Vagina (tissue), 2 donors: ENCODE measurements at regions not wholly inside any gene's neighbourhood (a gene's known extent, or its start where the extent isn't known, plus 50 kb on each side); places are given as distances from the start of the nearest gene placed in this dataset.

ENCODE experiments used
- DNase-seq, 2 donors: peaks; one replicate each; pipeline ENCODE4 v3.0.0-alpha.2; 2017; ENCODE audit errors: extremely low spot score in 2 of 2
- H3K27ac ChIP-seq: fragments of 200-600 bp; sonication (generic); one replicate; pipeline ENCODE4 v1.5.1; 2019
- H3K27me3 ChIP-seq: fragments of 200-600 bp; sonication (generic); one replicate; pipeline ENCODE4 v1.5.1; 2019
- H3K36me3 ChIP-seq, 2 donors: fragments of 200-600 bp; sonication (generic); one replicate each; pipeline ENCODE4 v1.5.1; 2017 to 2019
- H3K4me1 ChIP-seq: fragments of 200-600 bp; sonication (generic); one replicate; pipeline ENCODE4 v1.5.1; 2019
- H3K4me3 ChIP-seq, 2 donors: fragments of 200-600 bp; sonication (generic); 1 replicate in 1 of 2; 2 replicates in 1 of 2; pipeline ENCODE4 v1.5.1; 2016 to 2019
- H3K9me3 ChIP-seq: fragments of 200-600 bp; sonication (generic); one replicate; pipeline ENCODE4 v1.5.1; 2019
- CTCF ChIP-seq, 3 experiments: fragments of 450-650 bp in 2 of 3; fragments of 200-600 bp in 1 of 3; sonication (generic) in 1 of 3; IDR thresholded peaks; one replicate each; pipeline ENCODE4 v1.5.1; 2017 to 2019; ENCODE audit warnings: antibody characterized with exemption in 3 of 3, mild to moderate bottlenecking in 2 of 3, moderate library complexity in 2 of 3
- POLR2A ChIP-seq, 2 donors: fragments of 450-650 bp; IDR thresholded peaks; one replicate each; pipeline ENCODE4 v1.6.1; 2017; ENCODE audit warnings: antibody characterized with exemption in 2 of 2, mild to moderate bottlenecking in 2 of 2, moderate library complexity in 2 of 2
- POLR2AphosphoS5 ChIP-seq, 2 donors: sonication (generic); formaldehyde crosslinking; IDR thresholded peaks; one replicate each; pipeline ENCODE4 v1.9.0; 2017; ENCODE audit warnings: antibody characterized with exemption in 2 of 2, mild to moderate bottlenecking in 2 of 2, low read depth in 1 of 2; ENCODE audit not compliant: insufficient read depth in 1 of 2
- intact Hi-C: fragments of 100-400 bp; cut with DNase I; formaldehyde crosslinking; loops from one replicate; pipeline ENCODE4 v1.15.1; 2023

- Histone ChIP-seq H3K27me3 (no peaks in the 10 kb centered on the region), H3K4me3 (no peak overlapping the region), H3K27ac (no peak overlapping the region), H3K9me3 (no peaks in the 10 kb centered on the region), H3K36me3 (no peaks in the 10 kb centered on the region), H3K4me1 (no peaks in the 10 kb centered on the region)
- intact Hi-C loops = no loop called here
- no peak for DNase-seq
- no peak for TF ChIP-seq CTCF (IDR thresholded peaks at IDR 0.05)
- TF ChIP-seq POLR2A (IDR thresholded peaks at IDR 0.05) = no peak
- no peak for TF ChIP-seq POLR2AphosphoS5 (IDR thresholded peaks at IDR 0.05; ENCODE audit: insufficient read depth in 1 of 2, low read depth in 1 of 2)
These were observed 144.9 kb downstream of the TXNL1 start for GRCh38 chr18:56493531-56493930.

- TF ChIP-seq CTCF (IDR thresholded peaks at IDR 0.05) (no peak), POLR2AphosphoS5 (IDR thresholded peaks at IDR 0.05; ENCODE audit: insufficient read depth in 1 of 2, low read depth in 1 of 2) (no peak), POLR2A (IDR thresholded peaks at IDR 0.05) (no peak)
- Histone ChIP-seq H3K27ac (no peak overlapping the region), H3K4me1 (no peaks in the 10 kb centered on the region), H3K27me3 (no peaks in the 10 kb centered on the region), H3K9me3 (no peaks in the 10 kb centered on the region), H3K36me3 (no peaks in the 10 kb centered on the region), H3K4me3 (no peak overlapping the region)
- intact Hi-C loops = no loop called here
- DNase-seq = no peak
These were observed 146.3 kb downstream of the TXNL1 start for GRCh38 chr18:56492136-56492535.

- Histone ChIP-seq H3K9me3 (no peaks in the 10 kb centered on the region), H3K27me3 (no peaks in the 10 kb centered on the region), H3K36me3 (no peaks in the 10 kb centered on the region), H3K27ac (no peak overlapping the region), H3K4me1 (no peaks in the 10 kb centered on the region), H3K4me3 (no peak overlapping the region)
- no peak for DNase-seq
- intact Hi-C loops = no loop called here
- TF ChIP-seq POLR2AphosphoS5 (IDR thresholded peaks at IDR 0.05; ENCODE audit: insufficient read depth in 1 of 2, low read depth in 1 of 2) (no peak), CTCF (IDR thresholded peaks at IDR 0.05) (no peak), POLR2A (IDR thresholded peaks at IDR 0.05) (no peak)
These were observed 147.4 kb downstream of the TXNL1 start for GRCh38 chr18:56490942-56491341.

GRCh38 chr18:56489893-56490292 is 148.5 kb downstream of the TXNL1 start:
- Histone ChIP-seq H3K36me3 (no peaks in the 10 kb centered on the region), H3K4me1 (no peaks in the 10 kb centered on the region), H3K4me3 (no peak overlapping the region), H3K27ac (no peak overlapping the region), H3K9me3 (no peaks in the 10 kb centered on the region), H3K27me3 (no peaks in the 10 kb centered on the region)
- intact Hi-C loops = no loop called here
- no peak for TF ChIP-seq POLR2A (IDR thresholded peaks at IDR 0.05)
- TF ChIP-seq CTCF (IDR thresholded peaks at IDR 0.05) = no peak
- TF ChIP-seq POLR2AphosphoS5 (IDR thresholded peaks at IDR 0.05; ENCODE audit: insufficient read depth in 1 of 2, low read depth in 1 of 2) = no peak
- DNase-seq = no peak

GRCh38 chr18:56488739-56489138 is 149.7 kb downstream of the TXNL1 start:
- Histone ChIP-seq H3K4me1 (no peaks in the 10 kb centered on the region), H3K27ac (no peak overlapping the region), H3K4me3 (no peak overlapping the region), H3K36me3 (no peaks in the 10 kb centered on the region), H3K9me3 (no peaks in the 10 kb centered on the region), H3K27me3 (no peaks in the 10 kb centered on the region)
- DNase-seq = no peak
- TF ChIP-seq POLR2AphosphoS5 (IDR thresholded peaks at IDR 0.05; ENCODE audit: insufficient read depth in 1 of 2, low read depth in 1 of 2) (no peak), CTCF (IDR thresholded peaks at IDR 0.05) (no peak), POLR2A (IDR thresholded peaks at IDR 0.05) (no peak)
- intact Hi-C loops = no loop called here
